SU-DHL-6 (cell line): ENCODE measurements at regions not wholly inside any gene's neighbourhood (a gene's known extent, or its start where the extent isn't known, plus 50 kb on each side); places are given as distances from the start of the nearest gene placed in this dataset.
"Not testable (repeated sequence)": the region's sequence is repeated elsewhere in the genome, so short reads cannot be mapped to it uniquely, and the experiment has no call there.

Experiments used
- H2AFZ ChIP-seq: fragments of 200-600 bp; sonication (generic); 2 replicates; pipeline ENCODE4 v1.6.1; 2014; ENCODE audit warnings: low read depth, mild to moderate bottlenecking, moderate library complexity, mixed read lengths, antibody characterized with exemption, low read length; ENCODE audit not compliant: severe bottlenecking
- H3F3A ChIP-seq: fragments of 200-600 bp; shearing (Covaris generic); 2 replicates; pipeline ENCODE4 v1.6.0; 2016; ENCODE audit warnings: antibody characterized with exemption, mild to moderate bottlenecking; ENCODE audit not compliant: insufficient read depth
- H3K27ac ChIP-seq: fragments of 200-600 bp; sonication (generic); 2 replicates; pipeline ENCODE4 v1.5.1; 2016; ENCODE audit warnings: low read depth, mild to moderate bottlenecking, low read length, moderate library complexity, mixed read lengths
- H3K27me3 ChIP-seq: fragments of 200-600 bp; sonication (generic), shearing (Covaris generic); 2 replicates; pipeline ENCODE4 v1.6.0; 2014; ENCODE audit warnings: mild to moderate bottlenecking, low read length
- H3K36me3 ChIP-seq: fragments of 200-600 bp; sonication (generic); 2 replicates; pipeline ENCODE4 v1.6.1; 2014; ENCODE audit warnings: mild to moderate bottlenecking, low read length, mixed read lengths
- H3K4me2 ChIP-seq: fragments of 300-600, 200-600 bp; shearing (Covaris generic), sonication (generic); 2 replicates; pipeline ENCODE4 v1.6.0; 2014; ENCODE audit warnings: low read length, low read depth, mild to moderate bottlenecking; ENCODE audit not compliant: poor library complexity, severe bottlenecking
- H3K4me3 ChIP-seq: fragments of 200-600 bp; sonication (generic); 2 replicates; pipeline ENCODE4 v1.5.1; 2014; ENCODE audit warnings: antibody characterized with exemption, low read length, mild to moderate bottlenecking, mixed read lengths; ENCODE audit not compliant: insufficient read depth, poor library complexity, severe bottlenecking
- H3K79me2 ChIP-seq: fragments of 200-600 bp; sonication (generic); 2 replicates; pipeline ENCODE4 v1.6.1; 2014; ENCODE audit warnings: mild to moderate bottlenecking, low read length, moderate library complexity; ENCODE audit not compliant: insufficient read depth
- H3K9ac ChIP-seq: fragments of 200-600 bp; sonication (generic); 2 replicates; pipeline ENCODE4 v1.7.0; 2014; ENCODE audit warnings: mild to moderate bottlenecking, low read length
- H3K9me2 ChIP-seq: fragments of 200-600 bp; sonication (generic); replicated peaks from 2 replicates; pipeline ENCODE4 v1.6.1; 2014; ENCODE audit warnings: low read length; ENCODE audit not compliant: insufficient read depth
- H3K9me3 ChIP-seq: fragments of 200-600 bp; sonication (generic); 2 replicates; pipeline ENCODE4 v1.6.1; 2014; ENCODE audit warnings: low read length, mixed read lengths; ENCODE audit not compliant: insufficient read depth
- H4K20me1 ChIP-seq: fragments of 200-600 bp; sonication (generic); 2 replicates; pipeline ENCODE4 v1.6.1; 2014; ENCODE audit warnings: low read depth, mild to moderate bottlenecking, antibody characterized with exemption, low read length, moderate library complexity, mixed read lengths
- CTCF ChIP-seq: fragments of 200-600 bp; sonication (generic); IDR thresholded peaks from one replicate; pipeline ENCODE4 v1.5.1; 2017; ENCODE audit warnings: antibody characterized with exemption, mild to moderate bottlenecking, low read length, moderate library complexity; ENCODE audit not compliant: insufficient read depth, poor library complexity, severe bottlenecking
- EZH2phosphoT487 ChIP-seq: fragments of 200-600 bp; sonication (generic), shearing (Covaris generic); conservative IDR thresholded peaks from 2 replicates; pipeline ENCODE4 v1.6.1; 2018; ENCODE audit warnings: mild to moderate bottlenecking, antibody characterized with exemption, low read length, moderate library complexity, mixed read lengths

GRCh38 chr2:230614913-230615332 lies 97.7 kb upstream of the CAB39 start:
- Histone ChIP-seq H3K27me3 (no peaks in the 10 kb centered on the region), H3K36me3 (no peaks in the 10 kb centered on the region), H3K27ac (peak overlapping the region; percentile 81), H3K4me3 (peak overlapping the region; percentile 49), H2AFZ (peak overlapping the region; percentile 28), H4K20me1 (no peaks in the 10 kb centered on the region), H3K79me2 (peaks cover 5% of the 10 kb centered on the region; the same call in 1 of the 2 replicates), H3K9me3 (no peaks in the 10 kb centered on the region), H3K9ac (peak overlapping the region; percentile 54), H3K4me2 (peak overlapping the region; percentile 74), H3K9me2 (no peaks in the 10 kb centered on the region), H3F3A (peaks cover 26% of the 10 kb centered on the region)
- no peak for TF ChIP-seq EZH2phosphoT487
- no peak for TF ChIP-seq CTCF

DNA sequence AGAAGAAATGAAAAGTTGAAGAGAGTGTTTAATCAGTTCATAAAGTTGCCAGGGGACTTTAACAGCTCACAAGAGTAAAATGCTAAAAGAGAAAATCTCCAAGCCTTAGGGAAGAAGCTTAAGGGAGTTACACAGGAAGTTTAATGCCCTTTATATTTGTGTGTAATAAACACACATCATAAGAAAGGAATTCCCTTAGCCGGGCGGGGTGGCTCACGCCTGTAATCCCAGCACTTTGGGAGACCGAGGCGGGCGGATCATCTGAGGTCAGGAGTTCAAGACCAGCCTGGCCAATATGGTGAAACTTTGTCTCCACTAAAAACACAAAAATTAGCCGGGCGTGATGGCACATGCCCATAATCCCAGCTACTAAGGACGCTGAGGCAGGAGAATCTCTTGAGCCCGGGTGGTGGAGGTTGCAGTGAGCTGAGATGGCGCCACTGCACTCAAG lies 95.4 kb upstream of the CAB39 start:
- H3F3A ChIP-seq = peaks cover 19% of the 10 kb centered on the region
- not testable (repeated sequence) for H3K9me2 ChIP-seq, H3K79me2 ChIP-seq, H3K4me2 ChIP-seq, H3K27me3 ChIP-seq, H3K4me3 ChIP-seq, H3K9me3 ChIP-seq, H3K27ac ChIP-seq, H2AFZ ChIP-seq, H3K36me3 ChIP-seq, H4K20me1 ChIP-seq, H3K9ac ChIP-seq

DNA sequence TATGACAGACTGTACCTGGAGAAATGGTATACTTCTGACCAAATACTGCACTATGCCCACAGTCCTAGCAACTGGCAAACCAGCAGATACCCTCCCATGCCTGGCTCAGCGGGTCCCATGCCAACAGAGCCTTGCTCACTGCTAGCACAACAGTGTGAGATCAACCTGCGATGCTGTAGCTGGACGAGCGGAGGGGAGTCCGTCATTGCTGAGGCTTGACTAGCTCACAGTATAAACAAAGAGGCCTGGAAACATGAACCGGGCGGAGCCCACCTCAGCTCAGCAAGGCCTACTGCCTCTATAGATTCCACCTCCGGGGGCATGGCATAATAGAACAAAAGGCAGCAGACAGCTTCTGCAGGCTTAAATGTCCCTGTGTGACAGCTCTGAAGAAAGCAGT lies 93.2 kb upstream of the CAB39 start:
- Histone ChIP-seq H3K27ac (no peak overlapping the region), H3K9ac (no peak overlapping the region), H3K9me3 (no peaks in the 10 kb centered on the region), H3K79me2 (no peaks in the 10 kb centered on the region), H4K20me1 (no peaks in the 10 kb centered on the region), H3K4me2 (no peak overlapping the region), H3K27me3 (no peaks in the 10 kb centered on the region), H2AFZ (no peak overlapping the region), H3K9me2 (no peaks in the 10 kb centered on the region), H3K4me3 (no peak overlapping the region), H3F3A (peaks cover 1% of the 10 kb centered on the region; the same call in 1 of the 2 replicates), H3K36me3 (no peaks in the 10 kb centered on the region)
- TF ChIP-seq CTCF (no peak), EZH2phosphoT487 (no peak)

DNA sequence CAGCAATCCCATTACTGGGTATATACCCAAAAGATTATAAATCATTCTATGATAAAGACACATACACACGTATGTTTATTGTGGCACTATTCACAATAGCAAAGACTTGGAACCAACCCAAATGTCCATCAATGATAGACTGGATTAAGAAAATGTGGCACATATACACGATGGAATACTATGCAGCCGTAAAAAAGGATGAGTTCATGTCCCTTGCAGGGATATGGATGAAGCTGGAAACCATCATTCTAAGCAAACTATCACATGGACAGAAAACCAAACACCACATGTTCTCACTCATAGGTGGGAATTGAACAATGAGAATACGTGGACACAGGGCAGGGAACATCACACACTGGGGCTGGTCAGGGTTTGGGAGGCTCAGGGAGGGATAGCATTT lies 87.4 kb upstream of the CAB39 start:
- H3K9me2 ChIP-seq, H2AFZ ChIP-seq, H3F3A ChIP-seq, H4K20me1 ChIP-seq, H3K9ac ChIP-seq, H3K9me3 ChIP-seq, H3K4me3 ChIP-seq, H3K4me2 ChIP-seq, H3K27me3 ChIP-seq, H3K36me3 ChIP-seq, H3K27ac ChIP-seq, H3K79me2 ChIP-seq: not testable (repeated sequence)

- not testable (repeated sequence) for H3K9me3 ChIP-seq, H3K79me2 ChIP-seq, H3K9ac ChIP-seq, H3K4me3 ChIP-seq, H2AFZ ChIP-seq, H3F3A ChIP-seq, H3K4me2 ChIP-seq, H3K27me3 ChIP-seq, H3K9me2 ChIP-seq, H3K36me3 ChIP-seq, H4K20me1 ChIP-seq, H3K27ac ChIP-seq
These were observed 85.6 kb upstream of the CAB39 start for GRCh38 chr2:230627091-230627490.
